AG09319 (cell line): ENCODE measurements at regions not wholly inside any gene's neighbourhood (a gene's known extent, or its start where the extent isn't known, plus 50 kb on each side); places are given as distances from the start of the nearest gene placed in this dataset.
A peak's percentile ranks its signal among the peaks of the same experiment; 100 is the strongest.

ENCODE experiments used
- DNase-seq: peaks from one replicate; pipeline ENCODE4 v3.0.0-alpha.2; 2010; ENCODE audit warnings: low read depth; ENCODE audit errors: extremely low read depth
- CTCF ChIP-seq: IDR thresholded peaks from 2 replicates; pipeline ENCODE4 v1.5.1; 2011; ENCODE audit warnings: low read depth, mild to moderate bottlenecking, inconsistent platforms, low read length, moderate library complexity

- no peak for DNase-seq
- no peak for TF ChIP-seq CTCF
Observed at GRCh38 chr15:38685686-38686339, 121.2 kb upstream of the RASGRP1 start.

GRCh38 chr15:38687340-38687739 is 122.7 kb upstream of the RASGRP1 start:
- DNase-seq: no peak
- TF ChIP-seq CTCF: no peak

- DNase-seq: no peak
- no peak for TF ChIP-seq CTCF
Observed at GRCh38 chr15:38687775-38688495, 123.3 kb upstream of the RASGRP1 start.

GRCh38 chr15:38688761-38689160 is 124.1 kb upstream of the RASGRP1 start:
- DNase-seq: no peak
- no peak for TF ChIP-seq CTCF

- no peak for DNase-seq
- no peak for TF ChIP-seq CTCF
Observed at GRCh38 chr15:38689522-38689921, 124.9 kb upstream of the RASGRP1 start.

- no peak for DNase-seq
- no peak for TF ChIP-seq CTCF
Observed at GRCh38 chr15:38690216-38690615, 125.6 kb upstream of the RASGRP1 start.

- peak; percentile 82 for TF ChIP-seq CTCF
- DNase-seq: peak; percentile 42
Observed at GRCh38 chr15:38690719-38691332, 126.2 kb upstream of the RASGRP1 start.
